Activated gamma-delta T cell (primary cell): ENCODE measurements at regions not wholly inside any gene's neighbourhood (a gene's known extent, or its start where the extent isn't known, plus 50 kb on each side); places are given as distances from the start of the nearest gene placed in this dataset.
"Not testable (repeated sequence)": the region's sequence is repeated elsewhere in the genome, so short reads cannot be mapped to it uniquely, and the experiment has no call there.

Experiments
- DNase-seq: peaks from one replicate; lab custom pipeline; 2025; lab: John Stamatoyannopoulos, UW

- DNase-seq = not testable (repeated sequence)
Measured at GRCh38 chr20:50448625-50449403, 61.4 kb upstream of the PTPN1 start.

GRCh38 chr20:50449738-50450492, 60.3 kb upstream of the PTPN1 start:
- DNase-seq = no peak

- DNase-seq = no peak
Measured at GRCh38 chr20:50450493-50450826, 59.7 kb upstream of the PTPN1 start.

GRCh38 chr20:50450881-50451752, 59.1 kb upstream of the PTPN1 start:
- DNase-seq = peak; percentile 27

GRCh38 chr20:50451792-50452425, 58.3 kb upstream of the PTPN1 start:
- DNase-seq = not testable (repeated sequence)

GRCh38 chr20:50453533-50454244, 56.5 kb upstream of the PTPN1 start:
- no peak for DNase-seq

GRCh38 chr20:50455245-50455644, 54.9 kb upstream of the PTPN1 start:
- DNase-seq = not testable (repeated sequence)

- DNase-seq = no peak
Measured at GRCh38 chr20:50455656-50456451, 54.3 kb upstream of the PTPN1 start.

- DNase-seq = no peak
Measured at GRCh38 chr20:50456452-50457324, 53.5 kb upstream of the PTPN1 start.

- no peak for DNase-seq
Measured at GRCh38 chr20:50459124-50459918, 50.9 kb upstream of the PTPN1 start.

GRCh38 chr20:50460115-50460607, 50.0 kb upstream of the PTPN1 start:
- DNase-seq = no peak
